ENCODE measurements at regions not wholly inside any gene's neighbourhood (a gene's known extent, or its start where the extent isn't known, plus 50 kb on each side); places are given as distances from the start of the nearest gene placed in this dataset.

GRCh38 chr7:145860809-145861208, 255.8 kb upstream of the CNTNAP2 start:
- no peaks in the 10 kb centered on the region for H3K36me3 ChIP-seq
- TF ChIP-seq POLR2A (IDR thresholded peaks at IDR 0.05) = no peak
- no peak for TF ChIP-seq CTCF (IDR thresholded peaks at IDR 0.05)
- no peaks in the 10 kb centered on the region for H3K27me3 ChIP-seq
- no peak for DNase-seq
- no peak overlapping the region for H3K27ac ChIP-seq
- H3K4me3 ChIP-seq = no peak overlapping the region
- no peaks in the 10 kb centered on the region for H3K4me1 ChIP-seq
- H3K9me3 ChIP-seq = no peaks in the 10 kb centered on the region

GRCh38 chr7:145850636-145851035, 266.0 kb upstream of the CNTNAP2 start:
- no peaks in the 10 kb centered on the region for H3K36me3 ChIP-seq
- no peak overlapping the region for H3K4me3 ChIP-seq
- no peaks in the 10 kb centered on the region for H3K27me3 ChIP-seq
- DNase-seq = no peak
- no peak overlapping the region for H3K27ac ChIP-seq
- TF ChIP-seq CTCF (IDR thresholded peaks at IDR 0.05) = no peak
- TF ChIP-seq POLR2A (IDR thresholded peaks at IDR 0.05) = no peak
- no peaks in the 10 kb centered on the region for H3K9me3 ChIP-seq
- H3K4me1 ChIP-seq = no peaks in the 10 kb centered on the region

- TF ChIP-seq POLR2A (IDR thresholded peaks at IDR 0.05) = no peak
- TF ChIP-seq CTCF (IDR thresholded peaks at IDR 0.05) = no peak
- DNase-seq = no peak
- Histone ChIP-seq H3K36me3 (no peaks in the 10 kb centered on the region), H3K4me3 (no peak overlapping the region), H3K27ac (no peak overlapping the region), H3K4me1 (no peaks in the 10 kb centered on the region), H3K9me3 (no peaks in the 10 kb centered on the region), H3K27me3 (no peaks in the 10 kb centered on the region)
Observed at GRCh38 chr7:145848691-145849090, 267.9 kb upstream of the CNTNAP2 start.

GRCh38 chr7:145845345-145845744, 271.3 kb upstream of the CNTNAP2 start:
- TF ChIP-seq CTCF (IDR thresholded peaks at IDR 0.05) (no peak), POLR2A (IDR thresholded peaks at IDR 0.05) (no peak)
- H3K4me1 ChIP-seq = no peaks in the 10 kb centered on the region
- H3K36me3 ChIP-seq = no peaks in the 10 kb centered on the region
- H3K27ac ChIP-seq = no peak overlapping the region
- no peak for DNase-seq
- H3K4me3 ChIP-seq = no peak overlapping the region
- H3K27me3 ChIP-seq = no peaks in the 10 kb centered on the region
- no peaks in the 10 kb centered on the region for H3K9me3 ChIP-seq

- Histone ChIP-seq H3K27ac (no peak overlapping the region), H3K4me3 (no peak overlapping the region), H3K36me3 (no peaks in the 10 kb centered on the region), H3K4me1 (no peaks in the 10 kb centered on the region), H3K27me3 (no peaks in the 10 kb centered on the region), H3K9me3 (no peaks in the 10 kb centered on the region)
- TF ChIP-seq CTCF (IDR thresholded peaks at IDR 0.05) = no peak
- TF ChIP-seq POLR2A (IDR thresholded peaks at IDR 0.05) = no peak
- no peak for DNase-seq
Observed at GRCh38 chr7:145839814-145840213, 276.8 kb upstream of the CNTNAP2 start.

- Histone ChIP-seq H3K27ac (no peak overlapping the region), H3K27me3 (no peaks in the 10 kb centered on the region), H3K4me1 (no peaks in the 10 kb centered on the region), H3K9me3 (no peaks in the 10 kb centered on the region), H3K36me3 (no peaks in the 10 kb centered on the region), H3K4me3 (no peak overlapping the region)
- DNase-seq = no peak
- TF ChIP-seq CTCF (IDR thresholded peaks at IDR 0.05) (no peak), POLR2A (IDR thresholded peaks at IDR 0.05) (no peak)
Observed at GRCh38 chr7:145831616-145832206, 284.9 kb upstream of the CNTNAP2 start.

Data from Peyer's patch (tissue), 4 donors.